HL-60 (cell line): ENCODE measurements at regions not wholly inside any gene's neighbourhood (a gene's known extent, or its start where the extent isn't known, plus 50 kb on each side); places are given as distances from the start of the nearest gene placed in this dataset.

Experiments used
- CTCF ChIP-seq: IDR thresholded peaks from one replicate; pipeline ENCODE4 v1.5.1; 2011; ENCODE audit warnings: low read length, control low read depth, inconsistent platforms; ENCODE audit not compliant: insufficient read depth
- SPI1 ChIP-seq: IDR thresholded peaks from 2 replicates; pipeline ENCODE4 v1.6.1; 2012; ENCODE audit warnings: low read depth, mild to moderate bottlenecking, borderline replicate concordance
- TF ChIP-seq, protein P1 (sequence below): IDR thresholded peaks from 2 replicates; pipeline ENCODE4 v1.6.1; 2012; ENCODE audit warnings: low read depth; ENCODE audit not compliant: insufficient replicate concordance

GRCh38 chr13:104473936-104474335, 1407.7 kb upstream of the SLC10A2 start:
- no peak for TF ChIP-seq CTCF
- TF ChIP-seq SPI1 = no peak
- TF ChIP-seq, protein P1, sequence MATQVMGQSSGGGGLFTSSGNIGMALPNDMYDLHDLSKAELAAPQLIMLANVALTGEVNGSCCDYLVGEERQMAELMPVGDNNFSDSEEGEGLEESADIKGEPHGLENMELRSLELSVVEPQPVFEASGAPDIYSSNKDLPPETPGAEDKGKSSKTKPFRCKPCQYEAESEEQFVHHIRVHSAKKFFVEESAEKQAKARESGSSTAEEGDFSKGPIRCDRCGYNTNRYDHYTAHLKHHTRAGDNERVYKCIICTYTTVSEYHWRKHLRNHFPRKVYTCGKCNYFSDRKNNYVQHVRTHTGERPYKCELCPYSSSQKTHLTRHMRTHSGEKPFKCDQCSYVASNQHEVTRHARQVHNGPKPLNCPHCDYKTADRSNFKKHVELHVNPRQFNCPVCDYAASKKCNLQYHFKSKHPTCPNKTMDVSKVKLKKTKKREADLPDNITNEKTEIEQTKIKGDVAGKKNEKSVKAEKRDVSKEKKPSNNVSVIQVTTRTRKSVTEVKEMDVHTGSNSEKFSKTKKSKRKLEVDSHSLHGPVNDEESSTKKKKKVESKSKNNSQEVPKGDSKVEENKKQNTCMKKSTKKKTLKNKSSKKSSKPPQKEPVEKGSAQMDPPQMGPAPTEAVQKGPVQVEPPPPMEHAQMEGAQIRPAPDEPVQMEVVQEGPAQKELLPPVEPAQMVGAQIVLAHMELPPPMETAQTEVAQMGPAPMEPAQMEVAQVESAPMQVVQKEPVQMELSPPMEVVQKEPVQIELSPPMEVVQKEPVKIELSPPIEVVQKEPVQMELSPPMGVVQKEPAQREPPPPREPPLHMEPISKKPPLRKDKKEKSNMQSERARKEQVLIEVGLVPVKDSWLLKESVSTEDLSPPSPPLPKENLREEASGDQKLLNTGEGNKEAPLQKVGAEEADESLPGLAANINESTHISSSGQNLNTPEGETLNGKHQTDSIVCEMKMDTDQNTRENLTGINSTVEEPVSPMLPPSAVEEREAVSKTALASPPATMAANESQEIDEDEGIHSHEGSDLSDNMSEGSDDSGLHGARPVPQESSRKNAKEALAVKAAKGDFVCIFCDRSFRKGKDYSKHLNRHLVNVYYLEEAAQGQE = no peak
